ENCODE measurements at regions not wholly inside any gene's neighbourhood (a gene's known extent, or its start where the extent isn't known, plus 50 kb on each side); places are given as distances from the start of the nearest gene placed in this dataset.
A peak's percentile ranks its signal among the peaks of the same experiment; 100 is the strongest.

GRCh38 chr16:5972747-5973146 is 875.2 kb upstream of the EEF2KMT start:
- WGBS, 10 experiments: 33 to 100% (median 88%) methylated on average over 1 of the region's 1 CpG; no CpG with 5 or more reads in 7 of the 10 experiments
- no peak overlapping the region for H3K4me3 ChIP-seq
- peaks cover 0 to 7% of the 10 kb centered on the region in 2 donors for H3K4me1 ChIP-seq (replicated peaks in 1 of 2)
- in situ Hi-C loops (cut with MboI; ENCODE audit: low pct_unique_long_range_greater_than_20kb in 2 of 9, low sequenced_read_pairs in 9 of 9, unreplicated experiment in 9 of 9): no loop called here
- no peak for ATAC-seq (replicated peaks in 6 of 8)
- H3K27ac ChIP-seq: no peak overlapping the region

- H3K27ac ChIP-seq: no peak overlapping the region
Measured at GRCh38 chr16:5971924-5972323, 874.3 kb upstream of the EEF2KMT start.

GRCh38 chr16:5971106-5971505 is 873.5 kb upstream of the EEF2KMT start:
- ATAC-seq (replicated peaks in 6 of 8): no peak
- 0 to 100% (median 33%) methylated on average over 1 to 2 of the region's 2 CpGs; no CpG with 5 or more reads in 3 of the 10 experiments for WGBS, 10 experiments
- H3K4me1 ChIP-seq (replicated peaks in 1 of 2): no peaks in the 10 kb centered on the region
- H3K27ac ChIP-seq: no peak overlapping the region
- in situ Hi-C loops (cut with MboI; ENCODE audit: low pct_unique_long_range_greater_than_20kb in 2 of 9, low sequenced_read_pairs in 9 of 9, unreplicated experiment in 9 of 9): no loop called here
- no peak overlapping the region for H3K4me3 ChIP-seq

More at GRCh38 chr16:5971924-5972323, 874.3 kb upstream of the EEF2KMT start:
- H3K4me3 ChIP-seq: no peak overlapping the region
- no peaks in the 10 kb centered on the region for H3K4me1 ChIP-seq (replicated peaks in 1 of 2)
- ATAC-seq (replicated peaks in 6 of 8): no peak
- 10 to 57% (median 26%) methylated on average over 1 to 2 of the region's 2 CpGs; no CpG with 5 or more reads in 5 of the 10 experiments for WGBS, 10 experiments
- in situ Hi-C loops (cut with MboI; ENCODE audit: low pct_unique_long_range_greater_than_20kb in 2 of 9, low sequenced_read_pairs in 9 of 9, unreplicated experiment in 9 of 9): no loop called here

- H3K27ac ChIP-seq: no peak overlapping the region
- no peaks in the 10 kb centered on the region for H3K4me1 ChIP-seq (replicated peaks in 1 of 2)
- no peak for ATAC-seq (replicated peaks in 6 of 8)
- in situ Hi-C loops (cut with MboI; ENCODE audit: low pct_unique_long_range_greater_than_20kb in 2 of 9, low sequenced_read_pairs in 9 of 9, unreplicated experiment in 9 of 9): no loop called here
- H3K4me3 ChIP-seq: no peak overlapping the region
- 3 to 87% (median 47%) methylated on average over 2 to 7 of the region's 7 CpGs; no CpG with 5 or more reads in 2 of the 10 experiments for WGBS, 10 experiments
Measured at GRCh38 chr16:5966004-5966403, 868.4 kb upstream of the EEF2KMT start.

- no peak for ATAC-seq (replicated peaks in 6 of 8)
- H3K4me1 ChIP-seq (replicated peaks in 1 of 2): no peaks in the 10 kb centered on the region
- WGBS, 10 experiments: 0 to 94% (median 45%) methylated on average over 1 to 2 of the region's 3 CpGs; no CpG with 5 or more reads in 6 of the 10 experiments
Measured at GRCh38 chr16:5965321-5965720, 867.7 kb upstream of the EEF2KMT start.

GRCh38 chr16:5951486-5951885 is 853.9 kb upstream of the EEF2KMT start:
- no peak overlapping the region for H3K4me3 ChIP-seq
- WGBS, 10 experiments: 20 to 100% (median 50%) methylated on average over 1 to 3 of the region's 5 CpGs; no CpG with 5 or more reads in 5 of the 10 experiments
- no peak overlapping the region for H3K27ac ChIP-seq
- no peak for ATAC-seq (replicated peaks in 6 of 8)
- in situ Hi-C loops (cut with MboI; ENCODE audit: low pct_unique_long_range_greater_than_20kb in 2 of 9, low sequenced_read_pairs in 9 of 9, unreplicated experiment in 9 of 9): no loop called here
- H3K4me1 ChIP-seq (replicated peaks in 1 of 2): no peaks in the 10 kb centered on the region

More at GRCh38 chr16:5965321-5965720, 867.7 kb upstream of the EEF2KMT start:
- H3K27ac ChIP-seq: no peak overlapping the region
- H3K4me3 ChIP-seq: no peak overlapping the region
- in situ Hi-C loops (cut with MboI; ENCODE audit: low pct_unique_long_range_greater_than_20kb in 2 of 9, low sequenced_read_pairs in 9 of 9, unreplicated experiment in 9 of 9): no loop called here

GRCh38 chr16:5944971-5945370 is 847.4 kb upstream of the EEF2KMT start:
- 0 to 100% (median 47%) methylated on average over 1 to 4 of the region's 4 CpGs; no CpG with 5 or more reads in 2 of the 10 experiments for WGBS, 10 experiments
- no peak for ATAC-seq (replicated peaks in 6 of 8)

GRCh38 chr16:5938607-5939006 is 841.0 kb upstream of the EEF2KMT start:
- in situ Hi-C loops (cut with MboI; ENCODE audit: low pct_unique_long_range_greater_than_20kb in 2 of 9, low sequenced_read_pairs in 9 of 9, unreplicated experiment in 9 of 9): no loop called here
- no peak for ATAC-seq (replicated peaks in 6 of 8)
- Histone ChIP-seq H3K4me3 (no peak overlapping the region), H3K4me1 (replicated peaks in 1 of 2) (peaks cover 0 to 2% of the 10 kb centered on the region in 2 donors), H3K27ac (no peak overlapping the region)
- WGBS, 10 experiments: 17 to 100% (median 84%) methylated on average over 1 of the region's 1 CpG; no CpG with 5 or more reads in 4 of the 10 experiments

More at GRCh38 chr16:5944971-5945370, 847.4 kb upstream of the EEF2KMT start:
- Histone ChIP-seq H3K4me3 (no peak overlapping the region), H3K27ac (no peak overlapping the region), H3K4me1 (replicated peaks in 1 of 2) (no peaks in the 10 kb centered on the region)
- in situ Hi-C loops (cut with MboI; ENCODE audit: low pct_unique_long_range_greater_than_20kb in 2 of 9, low sequenced_read_pairs in 9 of 9, unreplicated experiment in 9 of 9): no loop called here

GRCh38 chr16:5932906-5933305 is 835.3 kb upstream of the EEF2KMT start:
- 0 to 83% (median 55%) methylated on average over 1 to 8 of the region's 9 CpGs; no CpG with 5 or more reads in 1 of the 10 experiments for WGBS, 10 experiments
- ATAC-seq (replicated peaks in 6 of 8): no peak
- Histone ChIP-seq H3K4me1 (replicated peaks in 1 of 2) (peaks cover 0 to 16% of the 10 kb centered on the region in 2 donors), H3K27ac (no peak overlapping the region), H3K4me3 (no peak overlapping the region)
- in situ Hi-C loops (cut with MboI; ENCODE audit: low pct_unique_long_range_greater_than_20kb in 2 of 9, low sequenced_read_pairs in 9 of 9, unreplicated experiment in 9 of 9): no loop called here

GRCh38 chr16:5928476-5929065 is 831.0 kb upstream of the EEF2KMT start:
- H3K4me1 ChIP-seq (replicated peaks in 1 of 2): peaks cover 0 to 14% of the 10 kb centered on the region in 2 donors
- H3K27ac ChIP-seq: no peak overlapping the region
- WGBS, 10 experiments: 0 to 48% (median 13%) methylated on average over 1 to 4 of the region's 4 CpGs
- ATAC-seq (replicated peaks in 6 of 8): peak in 2 of 8 experiments; percentile 53 to 68
- in situ Hi-C loops (cut with MboI; ENCODE audit: low pct_unique_long_range_greater_than_20kb in 2 of 9, low sequenced_read_pairs in 9 of 9, unreplicated experiment in 9 of 9): no loop called here
- H3K4me3 ChIP-seq: no peak overlapping the region

- no peak for ATAC-seq (replicated peaks in 6 of 8)
- peaks cover 0 to 12% of the 10 kb centered on the region in 2 donors for H3K4me1 ChIP-seq (replicated peaks in 1 of 2)
- no peak overlapping the region for H3K27ac ChIP-seq
- in situ Hi-C loops (cut with MboI; ENCODE audit: low pct_unique_long_range_greater_than_20kb in 2 of 9, low sequenced_read_pairs in 9 of 9, unreplicated experiment in 9 of 9): no loop called here
- no peak overlapping the region for H3K4me3 ChIP-seq
- 0 to 100% (median 33%) methylated on average over 1 to 4 of the region's 4 CpGs; no CpG with 5 or more reads in 2 of the 10 experiments for WGBS, 10 experiments
Measured at GRCh38 chr16:5925850-5926249, 828.3 kb upstream of the EEF2KMT start.

- in situ Hi-C loops (cut with MboI; ENCODE audit: low pct_unique_long_range_greater_than_20kb in 2 of 9, low sequenced_read_pairs in 9 of 9, unreplicated experiment in 9 of 9): no loop called here
- Histone ChIP-seq H3K4me1 (replicated peaks in 1 of 2) (peaks cover 0 to 9% of the 10 kb centered on the region in 2 donors), H3K27ac (no peak overlapping the region), H3K4me3 (no peak overlapping the region)
- 0 to 71% (median 56%) methylated on average over 1 to 2 of the region's 2 CpGs; no CpG with 5 or more reads in 2 of the 10 experiments for WGBS, 10 experiments
- no peak for ATAC-seq (replicated peaks in 6 of 8)
Measured at GRCh38 chr16:5922686-5923085, 825.1 kb upstream of the EEF2KMT start.

GRCh38 chr16:5918567-5919130 is 821.1 kb upstream of the EEF2KMT start:
- WGBS, 10 experiments: 0 to 82% (median 27%) methylated on average over 1 to 3 of the region's 4 CpGs; no CpG with 5 or more reads in 3 of the 10 experiments
- Histone ChIP-seq H3K27ac (no peak overlapping the region), H3K4me1 (replicated peaks in 1 of 2) (peaks cover 0 to 9% of the 10 kb centered on the region in 2 donors), H3K4me3 (no peak overlapping the region)
- ATAC-seq (replicated peaks in 6 of 8): no peak
- in situ Hi-C loops (cut with MboI; ENCODE audit: low pct_unique_long_range_greater_than_20kb in 2 of 9, low sequenced_read_pairs in 9 of 9, unreplicated experiment in 9 of 9): no loop called here

Data from motor neuron (in vitro differentiated cells).